ENCODE measurements at regions not wholly inside any gene's neighbourhood (a gene's known extent, or its start where the extent isn't known, plus 50 kb on each side); places are given as distances from the start of the nearest gene placed in this dataset.

- Mint-ChIP-seq H3K4me3 (no peak overlapping the region), H3K9me3 (peaks cover 13% of the 10 kb centered on the region), H3K27me3 (ENCODE audit: low read depth) (no peaks in the 10 kb centered on the region), H3K27ac (peak overlapping the region; percentile 2; the same call in 1 of the 2 replicates), H3K36me3 (no peaks in the 10 kb centered on the region), H3K4me1 (peaks cover 19% of the 10 kb centered on the region)
- DNase-seq (ENCODE audit: low spot score) (peak; percentile 45), ATAC-seq (peak; percentile 63)
- CTCF ChIA-PET, result interaction anchor here (0.9 to 2.2 kb wide), 6 partner anchors 10 to 88 kb away, joined by 3 to 9 read pairs (median 3); no protein-coding TSS in a partner anchor
- POLR2A ChIA-PET, result no interaction called here
- no peak for TF ChIP-seq CREB1 (CRISPR knock-in tag; IDR thresholded peaks at IDR 0.05)
- no peak for TF ChIP-seq FOXJ3 (CRISPR knock-in tag; IDR thresholded peaks at IDR 0.05; ENCODE audit: borderline replicate concordance)
- TF ChIP-seq ZNF263 (CRISPR knock-in tag; IDR thresholded peaks at IDR 0.05; ENCODE audit: low read depth), result no peak
- no peak for TF ChIP-seq ELF4 (CRISPR knock-in tag; IDR thresholded peaks at IDR 0.05; ENCODE audit: low read depth)
- TF ChIP-seq ZNF425 (CRISPR knock-in tag; conservative IDR thresholded peaks at IDR 0.05), result no peak
- TF ChIP-seq, protein P1, sequence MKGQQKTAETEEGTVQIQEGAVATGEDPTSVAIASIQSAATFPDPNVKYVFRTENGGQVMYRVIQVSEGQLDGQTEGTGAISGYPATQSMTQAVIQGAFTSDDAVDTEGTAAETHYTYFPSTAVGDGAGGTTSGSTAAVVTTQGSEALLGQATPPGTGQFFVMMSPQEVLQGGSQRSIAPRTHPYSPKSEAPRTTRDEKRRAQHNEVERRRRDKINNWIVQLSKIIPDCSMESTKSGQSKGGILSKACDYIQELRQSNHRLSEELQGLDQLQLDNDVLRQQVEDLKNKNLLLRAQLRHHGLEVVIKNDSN (CRISPR knock-in tag; IDR thresholded peaks at IDR 0.05), result no peak
- TF ChIP-seq ESRRA (CRISPR knock-in tag; IDR thresholded peaks at IDR 0.05; ENCODE audit: borderline replicate concordance), result no peak
- TF ChIP-seq, protein P2, sequence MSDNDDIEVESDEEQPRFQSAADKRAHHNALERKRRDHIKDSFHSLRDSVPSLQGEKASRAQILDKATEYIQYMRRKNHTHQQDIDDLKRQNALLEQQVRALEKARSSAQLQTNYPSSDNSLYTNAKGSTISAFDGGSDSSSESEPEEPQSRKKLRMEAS (CRISPR knock-in tag; IDR thresholded peaks at IDR 0.05), result no peak
- no peak for TF ChIP-seq HMGA2 (CRISPR knock-in tag; IDR thresholded peaks at IDR 0.05)
- TF ChIP-seq, protein P3, sequence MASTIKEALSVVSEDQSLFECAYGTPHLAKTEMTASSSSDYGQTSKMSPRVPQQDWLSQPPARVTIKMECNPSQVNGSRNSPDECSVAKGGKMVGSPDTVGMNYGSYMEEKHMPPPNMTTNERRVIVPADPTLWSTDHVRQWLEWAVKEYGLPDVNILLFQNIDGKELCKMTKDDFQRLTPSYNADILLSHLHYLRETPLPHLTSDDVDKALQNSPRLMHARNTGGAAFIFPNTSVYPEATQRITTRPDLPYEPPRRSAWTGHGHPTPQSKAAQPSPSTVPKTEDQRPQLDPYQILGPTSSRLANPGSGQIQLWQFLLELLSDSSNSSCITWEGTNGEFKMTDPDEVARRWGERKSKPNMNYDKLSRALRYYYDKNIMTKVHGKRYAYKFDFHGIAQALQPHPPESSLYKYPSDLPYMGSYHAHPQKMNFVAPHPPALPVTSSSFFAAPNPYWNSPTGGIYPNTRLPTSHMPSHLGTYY (CRISPR knock-in tag; IDR thresholded peaks at IDR 0.05), result no peak
- TF ChIP-seq, protein P4, sequence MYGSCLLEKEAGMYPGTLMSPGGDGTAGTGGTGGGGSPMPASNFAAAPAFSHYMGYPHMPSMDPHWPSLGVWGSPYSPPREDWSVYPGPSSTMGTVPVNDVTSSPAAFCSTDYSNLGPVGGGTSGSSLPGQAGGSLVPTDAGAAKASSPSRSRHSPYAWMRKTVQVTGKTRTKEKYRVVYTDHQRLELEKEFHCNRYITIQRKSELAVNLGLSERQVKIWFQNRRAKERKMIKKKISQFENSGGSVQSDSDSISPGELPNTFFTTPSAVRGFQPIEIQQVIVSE (CRISPR knock-in tag; IDR thresholded peaks at IDR 0.05; ENCODE audit: borderline replicate concordance), result no peak
- TF ChIP-seq ZNF532 (CRISPR knock-in tag; IDR thresholded peaks at IDR 0.05; ENCODE audit: borderline replicate concordance), result no peak
- TF ChIP-seq NR1H2 (CRISPR knock-in tag; IDR thresholded peaks at IDR 0.05), result no peak
- no peak for TF ChIP-seq MXD4 (CRISPR knock-in tag; IDR thresholded peaks at IDR 0.05; ENCODE audit: borderline replicate concordance)
- no peak for TF ChIP-seq TEAD4 (CRISPR knock-in tag; IDR thresholded peaks at IDR 0.05)
- TF ChIP-seq, protein P5, sequence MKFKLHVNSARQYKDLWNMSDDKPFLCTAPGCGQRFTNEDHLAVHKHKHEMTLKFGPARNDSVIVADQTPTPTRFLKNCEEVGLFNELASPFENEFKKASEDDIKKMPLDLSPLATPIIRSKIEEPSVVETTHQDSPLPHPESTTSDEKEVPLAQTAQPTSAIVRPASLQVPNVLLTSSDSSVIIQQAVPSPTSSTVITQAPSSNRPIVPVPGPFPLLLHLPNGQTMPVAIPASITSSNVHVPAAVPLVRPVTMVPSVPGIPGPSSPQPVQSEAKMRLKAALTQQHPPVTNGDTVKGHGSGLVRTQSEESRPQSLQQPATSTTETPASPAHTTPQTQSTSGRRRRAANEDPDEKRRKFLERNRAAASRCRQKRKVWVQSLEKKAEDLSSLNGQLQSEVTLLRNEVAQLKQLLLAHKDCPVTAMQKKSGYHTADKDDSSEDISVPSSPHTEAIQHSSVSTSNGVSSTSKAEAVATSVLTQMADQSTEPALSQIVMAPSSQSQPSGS (CRISPR knock-in tag; IDR thresholded peaks at IDR 0.05; ENCODE audit: borderline replicate concordance, low read depth), result no peak
- TF ChIP-seq NR3C1 (CRISPR knock-in tag; conservative IDR thresholded peaks at IDR 0.05; ENCODE audit: low read depth), result no peak
- TF ChIP-seq ZNF317 (CRISPR knock-in tag; IDR thresholded peaks at IDR 0.05; ENCODE audit: borderline replicate concordance, low read depth), result no peak
- TF ChIP-seq EMX1 (CRISPR knock-in tag; IDR thresholded peaks at IDR 0.05), result no peak
These were observed 141.1 kb downstream of the MRM1 start for GRCh38 chr17:36742267-36743000.

All from WTC11 (cell line).